ENCODE measurements at regions not wholly inside any gene's neighbourhood (a gene's known extent, or its start where the extent isn't known, plus 50 kb on each side); places are given as distances from the start of the nearest gene placed in this dataset.

GRCh38 chr4:4783847-4784246, 75.6 kb upstream of the MSX1 start:
- DNase-seq (ENCODE audit: low read depth, low spot score) = no peak
- in situ Hi-C loops (cut with HindIII; ENCODE audit: low sequenced_read_pairs) = no loop called here
- no peak overlapping the region for H3K4me3 ChIP-seq (ENCODE audit: low read depth, low read length)
- TF ChIP-seq, protein P1, sequence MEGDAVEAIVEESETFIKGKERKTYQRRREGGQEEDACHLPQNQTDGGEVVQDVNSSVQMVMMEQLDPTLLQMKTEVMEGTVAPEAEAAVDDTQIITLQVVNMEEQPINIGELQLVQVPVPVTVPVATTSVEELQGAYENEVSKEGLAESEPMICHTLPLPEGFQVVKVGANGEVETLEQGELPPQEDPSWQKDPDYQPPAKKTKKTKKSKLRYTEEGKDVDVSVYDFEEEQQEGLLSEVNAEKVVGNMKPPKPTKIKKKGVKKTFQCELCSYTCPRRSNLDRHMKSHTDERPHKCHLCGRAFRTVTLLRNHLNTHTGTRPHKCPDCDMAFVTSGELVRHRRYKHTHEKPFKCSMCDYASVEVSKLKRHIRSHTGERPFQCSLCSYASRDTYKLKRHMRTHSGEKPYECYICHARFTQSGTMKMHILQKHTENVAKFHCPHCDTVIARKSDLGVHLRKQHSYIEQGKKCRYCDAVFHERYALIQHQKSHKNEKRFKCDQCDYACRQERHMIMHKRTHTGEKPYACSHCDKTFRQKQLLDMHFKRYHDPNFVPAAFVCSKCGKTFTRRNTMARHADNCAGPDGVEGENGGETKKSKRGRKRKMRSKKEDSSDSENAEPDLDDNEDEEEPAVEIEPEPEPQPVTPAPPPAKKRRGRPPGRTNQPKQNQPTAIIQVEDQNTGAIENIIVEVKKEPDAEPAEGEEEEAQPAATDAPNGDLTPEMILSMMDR (IDR thresholded peaks at IDR 0.05; ENCODE audit: low read depth, low read length) = no peak

DNA sequence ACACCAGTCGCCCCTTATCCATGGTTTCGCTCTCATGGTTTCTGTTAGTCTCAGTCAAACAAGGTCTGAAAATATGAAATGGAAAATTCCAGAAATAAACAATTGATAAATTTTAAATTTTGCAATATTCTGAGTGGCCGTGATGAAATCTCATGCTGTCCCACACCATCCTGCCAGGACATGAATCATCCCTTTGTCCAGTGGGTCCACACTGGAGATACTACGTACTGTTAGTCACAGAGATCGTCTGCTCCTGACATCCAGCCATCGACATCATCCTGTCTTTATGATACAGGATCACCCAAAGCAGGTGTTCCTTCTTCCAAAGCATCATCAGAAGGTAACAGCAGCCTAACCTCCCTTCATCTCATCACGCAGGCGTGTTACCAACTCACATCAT, 76.5 kb upstream of the MSX1 start:
- no peak overlapping the region for H3K4me3 ChIP-seq (ENCODE audit: low read depth, low read length)
- no peak for DNase-seq (ENCODE audit: low read depth, low spot score)
- in situ Hi-C loops (cut with HindIII; ENCODE audit: low sequenced_read_pairs) = no loop called here
- TF ChIP-seq, protein P1 (IDR thresholded peaks at IDR 0.05; ENCODE audit: low read depth, low read length) = no peak

GRCh38 chr4:4781936-4782707, 77.3 kb upstream of the MSX1 start:
- TF ChIP-seq, protein P1 (IDR thresholded peaks at IDR 0.05; ENCODE audit: low read depth, low read length) = no peak
- no peak overlapping the region for H3K4me3 ChIP-seq (ENCODE audit: low read depth, low read length)
- peak; percentile 24 for DNase-seq (ENCODE audit: low read depth, low spot score)
- in situ Hi-C loops (cut with HindIII; ENCODE audit: low sequenced_read_pairs) = no loop called here

GRCh38 chr4:4780729-4781244, 78.7 kb upstream of the MSX1 start:
- DNase-seq (ENCODE audit: low read depth, low spot score) = peak; percentile 60
- H3K4me3 ChIP-seq (ENCODE audit: low read depth, low read length) = no peak overlapping the region
- TF ChIP-seq, protein P1 (IDR thresholded peaks at IDR 0.05; ENCODE audit: low read depth, low read length) = no peak
- in situ Hi-C loops (cut with HindIII; ENCODE audit: low sequenced_read_pairs) = no loop called here

- no peak for DNase-seq (ENCODE audit: low read depth, low spot score)
- TF ChIP-seq, protein P1 (IDR thresholded peaks at IDR 0.05; ENCODE audit: low read depth, low read length) = no peak
- no peak overlapping the region for H3K4me3 ChIP-seq (ENCODE audit: low read depth, low read length)
- in situ Hi-C loops (cut with HindIII; ENCODE audit: low sequenced_read_pairs) = no loop called here
Measured at GRCh38 chr4:4779486-4779885, 80.0 kb upstream of the MSX1 start.

- in situ Hi-C loops (cut with HindIII; ENCODE audit: low sequenced_read_pairs) = no loop called here
- TF ChIP-seq, protein P1 (IDR thresholded peaks at IDR 0.05; ENCODE audit: low read depth, low read length) = no peak
- H3K4me3 ChIP-seq (ENCODE audit: low read depth, low read length) = no peak overlapping the region
- DNase-seq (ENCODE audit: low read depth, low spot score) = no peak
Measured at GRCh38 chr4:4779054-4779453, 80.4 kb upstream of the MSX1 start.

Data from astrocyte of the spinal cord (primary cell).